Adipocyte (in vitro differentiated cells): ENCODE measurements at regions not wholly inside any gene's neighbourhood (a gene's known extent, or its start where the extent isn't known, plus 50 kb on each side); places are given as distances from the start of the nearest gene placed in this dataset.

Experiments
- DNase-seq: peaks from one replicate; pipeline ENCODE4 v3.0.0-alpha.2; 2015; ENCODE audit warnings: low read depth
- H3K27me3 ChIP-seq: replicated peaks from 2 replicates; pipeline ENCODE4 v1.7.0; 2013; ENCODE audit warnings: mild to moderate bottlenecking, low read length, moderate library complexity; ENCODE audit not compliant: control insufficient read depth, insufficient read depth
- H3K36me3 ChIP-seq: 2 replicates; pipeline ENCODE4 v1.7.0; 2013; ENCODE audit warnings: low read length, mild to moderate bottlenecking, moderate library complexity; ENCODE audit not compliant: control insufficient read depth, insufficient read depth, severe bottlenecking
- H3K4me1 ChIP-seq: 2 replicates; pipeline ENCODE4 v1.7.0; 2013; ENCODE audit warnings: mild to moderate bottlenecking, low read length, moderate library complexity; ENCODE audit not compliant: control insufficient read depth, insufficient read depth
- H3K4me3 ChIP-seq: 2 replicates; pipeline ENCODE4 v1.7.0; 2013; ENCODE audit warnings: mild to moderate bottlenecking, low read length, moderate library complexity
- H3K9ac ChIP-seq: 2 replicates; pipeline ENCODE4 v1.7.0; 2013; ENCODE audit warnings: mild to moderate bottlenecking, low read length, moderate library complexity
- H3K9me3 ChIP-seq: 2 replicates; pipeline ENCODE4 v1.7.0; 2013; ENCODE audit warnings: mild to moderate bottlenecking, low read length, moderate library complexity; ENCODE audit not compliant: control insufficient read depth

- Histone ChIP-seq H3K9me3 (peaks cover 3% of the 10 kb centered on the region), H3K4me1 (no peaks in the 10 kb centered on the region), H3K4me3 (no peak overlapping the region), H3K27me3 (no peaks in the 10 kb centered on the region), H3K9ac (no peak overlapping the region), H3K36me3 (no peaks in the 10 kb centered on the region)
- no peak for DNase-seq
These were observed 200.1 kb upstream of the VCX3A start for GRCh38 chrX:6734844-6735634.

- no peaks in the 10 kb centered on the region for H3K4me1 ChIP-seq
- H3K9ac ChIP-seq = no peak overlapping the region
- no peak overlapping the region for H3K4me3 ChIP-seq
- peaks cover 3% of the 10 kb centered on the region for H3K9me3 ChIP-seq
- no peak for DNase-seq
- no peaks in the 10 kb centered on the region for H3K27me3 ChIP-seq
- no peaks in the 10 kb centered on the region for H3K36me3 ChIP-seq
These were observed 197.2 kb upstream of the VCX3A start for GRCh38 chrX:6732101-6732500.

GRCh38 chrX:6729626-6730025, 194.7 kb upstream of the VCX3A start:
- no peaks in the 10 kb centered on the region for H3K4me1 ChIP-seq
- no peaks in the 10 kb centered on the region for H3K9me3 ChIP-seq
- no peak for DNase-seq
- H3K9ac ChIP-seq = no peak overlapping the region
- no peaks in the 10 kb centered on the region for H3K36me3 ChIP-seq
- H3K27me3 ChIP-seq = no peaks in the 10 kb centered on the region
- no peak overlapping the region for H3K4me3 ChIP-seq

GRCh38 chrX:6718766-6719165, 183.8 kb upstream of the VCX3A start:
- Histone ChIP-seq H3K27me3 (no peaks in the 10 kb centered on the region), H3K4me3 (no peak overlapping the region), H3K9ac (no peak overlapping the region), H3K4me1 (peaks cover 2% of the 10 kb centered on the region), H3K9me3 (peaks cover 10% of the 10 kb centered on the region), H3K36me3 (no peaks in the 10 kb centered on the region)
- no peak for DNase-seq

GRCh38 chrX:6708676-6709380, 173.9 kb upstream of the VCX3A start:
- no peak for DNase-seq
- Histone ChIP-seq H3K4me1 (no peaks in the 10 kb centered on the region), H3K36me3 (no peaks in the 10 kb centered on the region), H3K9ac (no peak overlapping the region), H3K4me3 (no peak overlapping the region), H3K27me3 (no peaks in the 10 kb centered on the region), H3K9me3 (peaks cover under 1% of the 10 kb centered on the region)

GRCh38 chrX:6708041-6708440, 173.1 kb upstream of the VCX3A start:
- H3K36me3 ChIP-seq = no peaks in the 10 kb centered on the region
- no peak for DNase-seq
- H3K9ac ChIP-seq = no peak overlapping the region
- no peaks in the 10 kb centered on the region for H3K9me3 ChIP-seq
- no peaks in the 10 kb centered on the region for H3K27me3 ChIP-seq
- H3K4me3 ChIP-seq = no peak overlapping the region
- no peaks in the 10 kb centered on the region for H3K4me1 ChIP-seq

- H3K4me1 ChIP-seq = no peaks in the 10 kb centered on the region
These were observed 172.6 kb upstream of the VCX3A start for GRCh38 chrX:6707497-6707896.

GRCh38 chrX:6701085-6701484, 166.2 kb upstream of the VCX3A start:
- no peaks in the 10 kb centered on the region for H3K9me3 ChIP-seq
- H3K27me3 ChIP-seq = no peaks in the 10 kb centered on the region
- H3K36me3 ChIP-seq = no peaks in the 10 kb centered on the region
- no peak for DNase-seq
- H3K4me3 ChIP-seq = no peak overlapping the region
- no peak overlapping the region for H3K9ac ChIP-seq
- no peaks in the 10 kb centered on the region for H3K4me1 ChIP-seq

More at GRCh38 chrX:6707497-6707896, 172.6 kb upstream of the VCX3A start:
- DNase-seq = no peak
- Histone ChIP-seq H3K9me3 (no peaks in the 10 kb centered on the region), H3K36me3 (no peaks in the 10 kb centered on the region), H3K27me3 (no peaks in the 10 kb centered on the region), H3K9ac (no peak overlapping the region), H3K4me3 (no peak overlapping the region)

- Histone ChIP-seq H3K36me3 (no peaks in the 10 kb centered on the region), H3K4me1 (no peaks in the 10 kb centered on the region), H3K9ac (no peak overlapping the region), H3K9me3 (no peaks in the 10 kb centered on the region), H3K4me3 (no peak overlapping the region), H3K27me3 (no peaks in the 10 kb centered on the region)
- no peak for DNase-seq
These were observed 160.8 kb upstream of the VCX3A start for GRCh38 chrX:6695717-6696116.

- Histone ChIP-seq H3K4me1 (no peaks in the 10 kb centered on the region), H3K36me3 (no peaks in the 10 kb centered on the region), H3K9ac (no peak overlapping the region), H3K4me3 (no peak overlapping the region), H3K27me3 (no peaks in the 10 kb centered on the region), H3K9me3 (no peaks in the 10 kb centered on the region)
- no peak for DNase-seq
These were observed 160.1 kb upstream of the VCX3A start for GRCh38 chrX:6694977-6695376.

- H3K36me3 ChIP-seq = no peaks in the 10 kb centered on the region
- H3K9ac ChIP-seq = no peak overlapping the region
- H3K4me1 ChIP-seq = no peaks in the 10 kb centered on the region
- H3K9me3 ChIP-seq = no peaks in the 10 kb centered on the region
- H3K4me3 ChIP-seq = no peak overlapping the region
- no peak for DNase-seq
- H3K27me3 ChIP-seq = no peaks in the 10 kb centered on the region
These were observed 159.3 kb upstream of the VCX3A start for GRCh38 chrX:6694221-6694620.
